ENCODE measurements at regions not wholly inside any gene's neighbourhood (a gene's known extent, or its start where the extent isn't known, plus 50 kb on each side); places are given as distances from the start of the nearest gene placed in this dataset.

GRCh38 chr13:95375706-95376105 lies 74.5 kb upstream of the ABCC4 start:
- TF ChIP-seq CTCF (IDR thresholded peaks at IDR 0.05) (no peak), POLR2A (IDR thresholded peaks at IDR 0.05) (no peak)
- no peak for DNase-seq (ENCODE audit: low spot score in 2 of 2)
- intact Hi-C loops (cut with DNase I; ENCODE audit: low total_unique reads) = no loop called here
- WGBS, 2 donors = 0% methylated on average over 1 of the region's 1 CpG
- no peak overlapping the region for H3K4me3 ChIP-seq (ENCODE audit: low read depth, poor library complexity, severe bottlenecking)

DNA sequence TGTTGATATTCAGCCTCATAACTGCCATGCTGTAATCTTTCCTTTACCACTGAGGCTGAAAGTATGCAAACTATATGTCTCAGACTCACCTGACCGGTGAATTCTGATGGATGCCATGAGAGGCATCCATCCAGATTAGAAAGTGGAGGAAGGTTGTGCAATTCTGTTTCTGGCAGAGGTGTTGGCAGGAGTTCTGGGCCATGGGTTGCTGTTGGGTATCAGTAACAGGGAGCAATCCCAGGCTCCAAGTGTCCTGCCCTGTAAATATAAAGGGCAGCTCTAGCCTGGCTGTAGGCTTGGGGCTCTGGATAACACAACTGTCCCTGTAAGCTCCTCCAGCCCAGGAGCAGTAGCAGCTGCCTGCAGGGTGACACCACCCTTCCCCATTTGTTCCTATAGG lies 77.4 kb upstream of the ABCC4 start:
- TF ChIP-seq POLR2A (IDR thresholded peaks at IDR 0.05) (no peak), CTCF (IDR thresholded peaks at IDR 0.05) (no peak)
- DNase-seq (ENCODE audit: low spot score in 2 of 2) = no peak
- intact Hi-C loops (cut with DNase I; ENCODE audit: low total_unique reads) = no loop called here
- WGBS, 2 donors = 56 to 57% methylated on average over 1 of the region's 1 CpG
- no peak overlapping the region for H3K4me3 ChIP-seq (ENCODE audit: low read depth, poor library complexity, severe bottlenecking)

DNA sequence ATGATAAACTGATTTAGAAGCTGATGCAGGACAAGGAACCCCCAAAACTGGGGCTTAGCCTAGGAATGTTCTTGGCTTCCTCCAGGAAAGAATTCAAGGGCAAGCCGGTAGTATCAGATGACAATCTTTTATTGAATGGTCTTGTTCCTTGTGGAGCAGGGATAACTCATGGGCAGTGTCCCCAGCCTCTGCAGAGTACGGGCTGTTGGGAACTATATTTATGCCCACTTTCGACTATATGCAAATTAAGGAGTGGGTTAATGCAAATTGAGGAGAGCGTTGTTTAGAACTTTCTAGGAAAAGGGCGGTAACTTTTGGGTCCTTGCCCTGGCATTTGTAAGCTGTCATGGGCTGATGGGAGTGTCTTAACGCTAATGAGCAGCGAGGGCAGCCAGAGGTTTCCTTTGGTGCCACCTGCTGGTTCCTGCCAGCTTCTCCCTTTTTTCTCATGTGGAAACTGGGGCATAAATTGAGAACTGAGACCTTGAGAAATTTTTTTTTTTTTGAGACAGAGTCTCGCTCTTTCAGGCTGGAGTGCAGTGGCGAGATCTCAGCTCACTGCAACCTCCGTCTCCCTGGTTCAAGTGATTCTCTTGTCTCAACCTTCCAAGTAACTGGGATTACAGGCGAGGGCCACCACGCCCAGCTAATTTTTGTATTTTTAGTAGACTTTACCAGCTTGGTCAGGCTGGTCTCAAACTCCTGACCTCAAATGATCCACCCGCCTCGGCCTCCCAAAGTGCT lies 79.4 kb upstream of the ABCC4 start:
- intact Hi-C loops (cut with DNase I; ENCODE audit: low total_unique reads) = loop anchor here (5.0 kb wide), 1 partner anchor 188 kb away; no protein-coding TSS in a partner anchor
- 9 to 14% methylated on average over 14 of the region's 14 CpGs for WGBS, 2 donors
- peak; percentile 72 to 94 for DNase-seq (ENCODE audit: low spot score in 2 of 2)
- no peak overlapping the region for H3K4me3 ChIP-seq (ENCODE audit: low read depth, poor library complexity, severe bottlenecking)
- TF ChIP-seq POLR2A (IDR thresholded peaks at IDR 0.05) = no peak

DNA sequence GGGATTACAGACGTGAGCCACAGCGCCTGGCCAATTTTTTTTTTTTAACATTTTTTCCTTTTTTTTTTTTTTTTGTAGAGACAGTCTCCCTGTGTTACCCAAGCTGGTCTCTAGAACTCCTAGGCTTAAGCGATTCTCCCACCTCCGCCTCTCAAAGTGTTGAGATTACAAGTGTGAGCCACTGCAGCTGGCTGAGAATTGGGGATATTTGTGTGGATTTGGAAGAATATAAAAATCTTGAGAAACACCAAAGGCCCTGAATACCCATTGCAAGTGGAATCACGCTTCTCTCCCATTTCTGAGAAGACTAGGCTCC lies 79.9 kb upstream of the ABCC4 start:
- DNase-seq (ENCODE audit: low spot score in 2 of 2) = no peak
- TF ChIP-seq POLR2A (IDR thresholded peaks at IDR 0.05) = no peak
- no peak for TF ChIP-seq CTCF (IDR thresholded peaks at IDR 0.05)
- H3K4me3 ChIP-seq (ENCODE audit: low read depth, poor library complexity, severe bottlenecking) = no peak overlapping the region
- intact Hi-C loops (cut with DNase I; ENCODE audit: low total_unique reads) = loop anchor here (5.0 kb wide), 1 partner anchor 189 kb away; no protein-coding TSS in a partner anchor
- WGBS, 2 donors = 57 to 58% methylated on average over 5 of the region's 5 CpGs

DNA sequence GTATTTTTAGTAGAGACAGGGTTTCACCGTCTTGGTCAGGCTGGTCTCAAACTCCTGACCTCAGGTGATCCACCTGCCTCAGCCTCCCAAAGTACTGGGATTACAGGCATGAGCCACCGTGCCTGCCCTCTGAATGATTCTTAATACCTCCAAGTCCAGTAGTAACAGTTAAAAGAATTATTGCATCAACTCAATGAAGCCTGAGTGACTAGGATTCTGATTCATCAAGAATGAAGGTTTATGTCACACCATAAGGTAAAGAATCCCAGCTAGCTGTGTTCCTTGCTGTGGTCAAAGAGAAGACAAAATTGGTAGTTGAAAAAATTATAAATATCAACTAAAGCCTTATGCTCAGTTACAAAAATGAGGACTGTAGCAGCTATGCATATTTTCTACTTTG lies 81.2 kb upstream of the ABCC4 start:
- 91 to 98% methylated on average over 2 of the region's 2 CpGs for WGBS, 2 donors

DNA sequence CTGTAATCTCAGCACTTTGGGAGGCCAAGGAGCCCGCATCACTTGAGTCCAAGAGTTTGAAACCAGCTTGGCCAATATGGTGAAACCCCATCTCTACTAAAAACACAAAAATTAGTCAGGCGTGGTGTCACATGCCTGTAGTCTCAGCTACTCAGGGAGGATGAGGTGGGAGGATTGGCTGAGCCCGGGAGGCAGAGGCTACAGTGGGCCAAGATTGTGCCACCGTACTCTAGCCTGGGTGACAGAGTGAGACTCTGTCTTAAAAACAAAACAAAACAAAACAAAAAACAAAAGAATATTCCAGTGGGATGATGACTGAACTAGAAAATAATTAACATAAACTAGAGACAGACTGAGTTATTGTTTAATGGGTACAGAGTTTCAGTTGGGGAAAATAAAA lies 81.7 kb upstream of the ABCC4 start:
- no peak overlapping the region for H3K4me3 ChIP-seq (ENCODE audit: low read depth, poor library complexity, severe bottlenecking)
- no peak for DNase-seq (ENCODE audit: low spot score in 2 of 2)
- TF ChIP-seq CTCF (IDR thresholded peaks at IDR 0.05) = no peak
- no peak for TF ChIP-seq POLR2A (IDR thresholded peaks at IDR 0.05)
- intact Hi-C loops (cut with DNase I; ENCODE audit: low total_unique reads) = loop anchor here (5.0 kb wide), 1 partner anchor 191 kb away; no protein-coding TSS in a partner anchor
- 87 to 91% methylated on average over 4 of the region's 4 CpGs for WGBS, 2 donors

More for the DNA sequence above, 81.2 kb upstream of the ABCC4 start:
- TF ChIP-seq CTCF (IDR thresholded peaks at IDR 0.05) = no peak
- TF ChIP-seq POLR2A (IDR thresholded peaks at IDR 0.05) = no peak
- H3K4me3 ChIP-seq (ENCODE audit: low read depth, poor library complexity, severe bottlenecking) = no peak overlapping the region
- DNase-seq (ENCODE audit: low spot score in 2 of 2) = no peak
- intact Hi-C loops (cut with DNase I; ENCODE audit: low total_unique reads) = loop anchor here (5.0 kb wide), 1 partner anchor 190 kb away; no protein-coding TSS in a partner anchor
